Activated CD8-positive, alpha-beta T cell treated with anti-CD3 and anti-CD28 coated beads, Interleukin-2, amount 10 ng/mL, durations not matched to agents 7 days and 5 days (primary cell): ENCODE measurements at regions not wholly inside any gene's neighbourhood (a gene's known extent, or its start where the extent isn't known, plus 50 kb on each side); places are given as distances from the start of the nearest gene placed in this dataset.
A peak's percentile ranks its signal among the peaks of the same experiment; 100 is the strongest.

Experiments
- ATAC-seq: fragments of 150-1000 bp; cut with Tn5 transposase; one replicate; pipeline ENCODE4 v1.10.0; 2021; ENCODE audit warnings: moderate library complexity
- CTCF ChIA-PET: fragments of 350-600 bp; sonication (Branson Sonifier 250); formaldehyde crosslinking; loops from one replicate; lab custom pipeline; 2021; ENCODE audit warnings: antibody characterized with exemption; lab: Charles Lee
- POLR2A ChIA-PET: fragments of 350-600 bp; sonication (Branson Sonifier 250); formaldehyde crosslinking; loops from one replicate; lab custom pipeline; 2021; ENCODE audit warnings: antibody characterized with exemption; lab: Charles Lee
- DNase-seq: peaks from one replicate; pipeline ENCODE4 v3.0.0-alpha.2; 2020
- H3K27ac Mint-ChIP-seq: one replicate; pipeline ENCODE4 v1.8.0; 2021; ENCODE audit warnings: mild to moderate bottlenecking, mixed read lengths
- H3K27me3 Mint-ChIP-seq: one replicate; pipeline ENCODE4 v1.8.0; 2021; ENCODE audit warnings: low read depth, mixed read lengths
- H3K36me3 Mint-ChIP-seq: one replicate; pipeline ENCODE4 v1.8.0; 2021; ENCODE audit warnings: low read depth, mixed read lengths
- H3K4me1 Mint-ChIP-seq: one replicate; pipeline ENCODE4 v1.8.0; 2021; ENCODE audit warnings: low read depth, mixed read lengths
- H3K4me3 Mint-ChIP-seq: one replicate; pipeline ENCODE4 v1.8.0; 2021; ENCODE audit warnings: mild to moderate bottlenecking, mixed read lengths
- H3K9me3 Mint-ChIP-seq: one replicate; pipeline ENCODE4 v1.8.0; 2022; ENCODE audit warnings: mixed read lengths; ENCODE audit not compliant: insufficient read depth

GRCh38 chr7:112395411-112395810, 54.8 kb upstream of the IFRD1 start:
- Mint-ChIP-seq H3K4me3 (no peak overlapping the region), H3K27me3 (peaks cover 26% of the 10 kb centered on the region), H3K27ac (no peak overlapping the region), H3K4me1 (peaks cover 24% of the 10 kb centered on the region), H3K36me3 (no peaks in the 10 kb centered on the region), H3K9me3 (no peaks in the 10 kb centered on the region)
- ATAC-seq: no peak
- POLR2A ChIA-PET: no interaction called here
- CTCF ChIA-PET: no interaction called here
- DNase-seq: no peak

DNA sequence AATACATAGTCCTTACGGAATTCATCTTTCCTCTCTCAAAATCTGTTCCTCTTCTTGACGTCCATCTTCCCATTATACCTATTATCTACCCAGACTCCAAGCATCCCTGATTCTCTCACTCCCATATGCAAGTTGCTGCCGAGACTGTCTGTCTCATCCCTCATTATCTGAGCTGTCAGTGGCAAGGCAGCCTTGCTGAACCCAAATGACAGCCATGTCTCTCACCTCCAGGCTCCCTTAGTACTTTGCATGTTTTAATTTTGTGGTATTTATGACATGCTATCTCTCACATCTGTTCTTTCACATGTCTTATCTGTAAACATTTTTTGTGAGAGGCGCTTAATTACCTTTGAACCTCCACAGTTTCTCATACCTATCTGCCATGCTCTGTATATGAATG, 54.4 kb upstream of the IFRD1 start:
- H3K27ac Mint-ChIP-seq: no peak overlapping the region
- H3K36me3 Mint-ChIP-seq: no peaks in the 10 kb centered on the region
- ATAC-seq (no peak), DNase-seq (no peak)
- no peaks in the 10 kb centered on the region for H3K9me3 Mint-ChIP-seq
- CTCF ChIA-PET: no interaction called here
- POLR2A ChIA-PET: no interaction called here
- H3K4me1 Mint-ChIP-seq: peaks cover 24% of the 10 kb centered on the region
- no peak overlapping the region for H3K4me3 Mint-ChIP-seq
- peaks cover 21% of the 10 kb centered on the region for H3K27me3 Mint-ChIP-seq

DNA sequence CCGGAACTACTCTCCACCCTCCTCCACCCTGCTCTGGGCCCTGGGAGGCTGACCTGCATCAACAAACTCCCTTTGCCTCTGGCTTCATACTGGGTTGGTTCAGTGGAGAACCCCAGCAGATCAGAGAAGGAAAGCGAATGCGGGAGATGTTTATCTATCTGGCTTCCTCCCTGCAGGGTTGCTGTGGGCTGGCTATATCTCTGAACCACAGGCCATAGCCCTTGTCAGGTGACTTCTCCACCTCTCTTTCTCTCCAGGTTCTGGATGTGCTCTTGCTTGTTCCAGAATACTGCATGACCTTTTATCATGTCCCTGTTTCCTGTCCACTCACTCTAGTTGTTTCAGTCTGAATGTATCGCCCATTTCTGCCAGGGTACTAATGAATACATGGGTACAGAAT, 51.7 kb upstream of the IFRD1 start:
- ChIA-PET CTCF (no interaction called here), POLR2A (no interaction called here)
- Mint-ChIP-seq H3K27me3 (peaks cover 22% of the 10 kb centered on the region), H3K4me1 (peaks cover 17% of the 10 kb centered on the region), H3K36me3 (no peaks in the 10 kb centered on the region), H3K4me3 (no peak overlapping the region), H3K27ac (no peak overlapping the region), H3K9me3 (no peaks in the 10 kb centered on the region)
- DNase-seq (peak; percentile 41), ATAC-seq (peak; percentile 86)

GRCh38 chr7:112399501-112399900, 50.8 kb upstream of the IFRD1 start:
- H3K4me3 Mint-ChIP-seq: no peak overlapping the region
- peaks cover 22% of the 10 kb centered on the region for H3K27me3 Mint-ChIP-seq
- POLR2A ChIA-PET: no interaction called here
- no peaks in the 10 kb centered on the region for H3K36me3 Mint-ChIP-seq
- CTCF ChIA-PET: no interaction called here
- ATAC-seq (no peak), DNase-seq (no peak)
- H3K27ac Mint-ChIP-seq: no peak overlapping the region
- H3K9me3 Mint-ChIP-seq: no peaks in the 10 kb centered on the region
- peaks cover 17% of the 10 kb centered on the region for H3K4me1 Mint-ChIP-seq

- DNase-seq (no peak), ATAC-seq (no peak)
- Mint-ChIP-seq H3K9me3 (no peaks in the 10 kb centered on the region), H3K4me3 (no peak overlapping the region), H3K27me3 (peaks cover 24% of the 10 kb centered on the region), H3K27ac (no peak overlapping the region), H3K36me3 (no peaks in the 10 kb centered on the region), H3K4me1 (peaks cover 17% of the 10 kb centered on the region)
- POLR2A ChIA-PET: no interaction called here
- CTCF ChIA-PET: no interaction called here
Observed at GRCh38 chr7:112400141-112400540, 50.1 kb upstream of the IFRD1 start.
